HCT116 (cell line): ENCODE measurements at regions not wholly inside any gene's neighbourhood (a gene's known extent, or its start where the extent isn't known, plus 50 kb on each side); places are given as distances from the start of the nearest gene placed in this dataset.

Experiments
- ATAC-seq: fragments of 200-7000 bp; cut with Tn5 transposase; 2 replicates; pipeline ENCODE4 v1.9.1; 2020; ENCODE audit warnings: mild to moderate bottlenecking, moderate library complexity
- BruUV-seq: library from RNA; stranded (reverse); fragments of 400-500 nt; replicated peaks from 2 replicates; lab custom pipeline; 2021; lab: Mats Ljungman, UMichigan
- CTCF ChIA-PET: fragments of 300-600 bp; sonication (Branson Sonifier 250); formaldehyde crosslinking; loops from one replicate; lab custom pipeline; 2021; ENCODE audit warnings: antibody characterized with exemption; lab: Charles Lee
- POLR2A ChIA-PET: fragments of 300-600, 350-600 bp; sonication (Branson Sonifier 250); formaldehyde crosslinking; loops from one replicate; lab custom pipeline; 2021; ENCODE audit warnings: antibody characterized with exemption; lab: Charles Lee
- RAD21 ChIA-PET, 2 experiments: fragments of 300-600 bp; sonication (Branson Sonifier 250); formaldehyde crosslinking; loops; one replicate each; lab custom pipeline; 2023; ENCODE audit warnings: low total read pairs in 2 of 2; ENCODE audit not compliant: uncharacterized antibody in 2 of 2, unreplicated experiment in 2 of 2, low non-redundant PET in 1 of 2; lab: Charles Lee
- DNase-seq: peaks from one replicate; pipeline ENCODE4 v3.0.0-alpha.2; 2010; ENCODE audit warnings: low read depth, low spot score
- H2AFZ ChIP-seq: fragments of 200-600 bp; shearing (Covaris generic), sonication (generic); 2 replicates; pipeline ENCODE4 v1.6.1; 2017; ENCODE audit warnings: low read depth, mixed run types, mixed read lengths, antibody characterized with exemption, low read length; ENCODE audit not compliant: poor library complexity, severe bottlenecking
- H3K27ac ChIP-seq: 2 replicates; pipeline ENCODE4 v1.5.1; 2012; ENCODE audit warnings: low read depth, low read length
- H3K27me3 ChIP-seq: fragments of 200-600 bp; sonication (generic); 2 replicates; pipeline ENCODE4 v1.6.1; 2016; ENCODE audit warnings: mixed run types, low read length, mixed read lengths; ENCODE audit not compliant: insufficient read depth
- H3K36me3 ChIP-seq, 2 experiments: fragments of 200-500 bp in 1 of 2; fragments of 200-600 bp in 1 of 2; sonication (Bioruptor generic) in 1 of 2; sonication (generic) in 1 of 2; 2 replicates each; pipeline versions ENCODE4 v1.5.1 to v1.6.1; 2014 to 2016; ENCODE audit warnings: low read length in 2 of 2, inconsistent platforms in 1 of 2, mixed read lengths in 1 of 2, mixed run types in 1 of 2; ENCODE audit not compliant: insufficient read depth in 2 of 2, control insufficient read depth in 1 of 2
- H3K4me1 ChIP-seq, 2 experiments: fragments of 200-600 bp in 1 of 2; sonication (generic) in 1 of 2; 2 replicates each; pipeline versions ENCODE4 v1.5.1 to v1.6.1; 2012 to 2017; ENCODE audit warnings: low read length in 2 of 2, inconsistent platforms in 1 of 2, mild to moderate bottlenecking in 1 of 2, mixed read lengths in 1 of 2, mixed run types in 1 of 2, moderate library complexity in 1 of 2; ENCODE audit not compliant: insufficient read depth in 2 of 2, control insufficient read depth in 1 of 2
- H3K4me2 ChIP-seq: fragments of 200-600 bp; sonication (generic); 2 replicates; pipeline ENCODE4 v1.6.1; 2017; ENCODE audit warnings: mixed run types, low read length, mixed read lengths
- H3K4me3 ChIP-seq, 2 experiments: fragments of 200-600 bp in 1 of 2; sonication (generic) in 1 of 2; replicated peaks in 1 of 2; 2 replicates each; pipeline ENCODE4 v1.5.1; 2011 to 2016; ENCODE audit warnings: low read length in 2 of 2, control low read depth in 1 of 2, low read depth in 1 of 2, mild to moderate bottlenecking in 1 of 2, mixed read lengths in 1 of 2, mixed run types in 1 of 2
- H3K79me2 ChIP-seq: fragments of 200-600 bp; sonication (generic); 2 replicates; pipeline ENCODE4 v1.6.1; 2017; ENCODE audit warnings: mild to moderate bottlenecking, mixed run types, low read length, moderate library complexity, mixed read lengths; ENCODE audit not compliant: insufficient read depth
- H3K9ac ChIP-seq: fragments of 200-600 bp; sonication (generic); 2 replicates; pipeline ENCODE4 v1.6.1; 2016; ENCODE audit warnings: low read length, mixed read lengths
- H3K9me2 ChIP-seq: fragments of 200-600 bp; sonication (generic), shearing (Covaris generic); 2 replicates; pipeline ENCODE4 v1.6.1; 2017; ENCODE audit warnings: mixed run types, mild to moderate bottlenecking, moderate library complexity; ENCODE audit not compliant: insufficient read depth
- H3K9me3 ChIP-seq, 2 experiments: fragments of 200-500 bp in 1 of 2; fragments of 200-600 bp in 1 of 2; sonication (Bioruptor generic) in 1 of 2; sonication (generic) in 1 of 2; 2 replicates each; pipeline ENCODE4 v1.6.1; 2014 to 2017; ENCODE audit warnings: low read length in 2 of 2, mixed read lengths in 2 of 2, inconsistent platforms in 1 of 2, low read depth in 1 of 2, mild to moderate bottlenecking in 1 of 2, mixed run types in 1 of 2, moderate library complexity in 1 of 2; ENCODE audit not compliant: control insufficient read depth in 1 of 2, insufficient read depth in 1 of 2
- H4K20me1 ChIP-seq: fragments of 200-600 bp; sonication (generic), shearing (Covaris generic); 2 replicates; pipeline ENCODE4 v1.6.1; 2017; ENCODE audit warnings: mixed run types, mild to moderate bottlenecking, moderate library complexity; ENCODE audit not compliant: insufficient read depth
- CEBPB ChIP-seq: IDR thresholded peaks from 2 replicates; pipeline ENCODE4 v1.6.1; 2012; ENCODE audit warnings: low read depth
- CTCF ChIP-seq, 3 experiments: fragments of 200-600 bp in 1 of 3; sonication (generic) in 1 of 3; IDR thresholded peaks in 2 of 3; conservative IDR thresholded peaks in 1 of 3; 2 replicates each; pipeline ENCODE4 v1.5.1; 2012 to 2017; ENCODE audit warnings: low read depth in 2 of 3, low read length in 2 of 3, antibody characterized with exemption in 1 of 3, borderline replicate concordance in 1 of 3, control low read depth in 1 of 3, mild to moderate bottlenecking in 1 of 3, mixed read lengths in 1 of 3, mixed run types in 1 of 3, moderate library complexity in 1 of 3; ENCODE audit not compliant: insufficient read depth in 1 of 3
- JUND ChIP-seq: IDR thresholded peaks from 2 replicates; pipeline ENCODE4 v1.6.1; 2012
- RAD21 ChIP-seq: IDR thresholded peaks from 2 replicates; pipeline ENCODE4 v1.6.1; 2012; ENCODE audit warnings: low read depth, mild to moderate bottlenecking
- SRF ChIP-seq: IDR thresholded peaks from 2 replicates; pipeline ENCODE4 v1.6.1; 2012; ENCODE audit warnings: low read depth
- ZNF274 ChIP-seq: fragments of 200-500 bp; sonication (Bioruptor generic); IDR thresholded peaks from 2 replicates; pipeline ENCODE4 v1.6.1; 2014; ENCODE audit warnings: mild to moderate bottlenecking, low read depth, low read length, inconsistent platforms
- intact Hi-C: fragments of 100-400 bp; cut with micrococcal nuclease; formaldehyde crosslinking; loops from 2 replicates; pipeline ENCODE4 v1.10.0; 2022
- TF ChIP-seq, protein P1 (sequence below): IDR thresholded peaks from 2 replicates; pipeline ENCODE4 v1.6.1; 2011; ENCODE audit warnings: mild to moderate bottlenecking, low read length, moderate library complexity; ENCODE audit not compliant: insufficient replicate concordance; ENCODE audit errors: extremely low read depth

- POLR2A ChIA-PET = no interaction called here
- RAD21 ChIA-PET = no interaction called here
- H3K36me3 ChIP-seq = no peaks in the 10 kb centered on the region
- intact Hi-C loops = no loop called here
- no peak overlapping the region for H3K9ac ChIP-seq
- H3K27me3 ChIP-seq = peaks cover 7% of the 10 kb centered on the region; the same call in 1 of the 2 replicates
- TF ChIP-seq, protein P1, sequence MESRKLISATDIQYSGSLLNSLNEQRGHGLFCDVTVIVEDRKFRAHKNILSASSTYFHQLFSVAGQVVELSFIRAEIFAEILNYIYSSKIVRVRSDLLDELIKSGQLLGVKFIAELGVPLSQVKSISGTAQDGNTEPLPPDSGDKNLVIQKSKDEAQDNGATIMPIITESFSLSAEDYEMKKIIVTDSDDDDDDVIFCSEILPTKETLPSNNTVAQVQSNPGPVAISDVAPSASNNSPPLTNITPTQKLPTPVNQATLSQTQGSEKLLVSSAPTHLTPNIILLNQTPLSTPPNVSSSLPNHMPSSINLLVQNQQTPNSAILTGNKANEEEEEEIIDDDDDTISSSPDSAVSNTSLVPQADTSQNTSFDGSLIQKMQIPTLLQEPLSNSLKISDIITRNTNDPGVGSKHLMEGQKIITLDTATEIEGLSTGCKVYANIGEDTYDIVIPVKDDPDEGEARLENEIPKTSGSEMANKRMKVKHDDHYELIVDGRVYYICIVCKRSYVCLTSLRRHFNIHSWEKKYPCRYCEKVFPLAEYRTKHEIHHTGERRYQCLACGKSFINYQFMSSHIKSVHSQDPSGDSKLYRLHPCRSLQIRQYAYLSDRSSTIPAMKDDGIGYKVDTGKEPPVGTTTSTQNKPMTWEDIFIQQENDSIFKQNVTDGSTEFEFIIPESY = no peak
- TF ChIP-seq ZNF274 = no peak
- TF ChIP-seq JUND = no peak
- no peak for TF ChIP-seq CEBPB
- no peak for TF ChIP-seq SRF
- no peak for TF ChIP-seq CTCF (IDR thresholded peaks at IDR 0.05 in 2 of 3, conservative IDR thresholded peaks at IDR 0.05 in 1 of 3; ENCODE audit: borderline replicate concordance in 1 of 3, insufficient read depth in 1 of 3, low read depth in 2 of 3, low read length in 2 of 3)
- no peak for TF ChIP-seq RAD21
- DNase-seq = no peak
- CTCF ChIA-PET = no interaction called here
- H4K20me1 ChIP-seq = no peaks in the 10 kb centered on the region; the same call in 1 of the 2 replicates
- H2AFZ ChIP-seq = no peak overlapping the region
- H3K4me3 ChIP-seq = no peak overlapping the region
- no peaks in the 10 kb centered on the region for H3K4me1 ChIP-seq
- H3K4me2 ChIP-seq = no peak overlapping the region
- no peaks in the 10 kb centered on the region for H3K9me3 ChIP-seq
- no peak for ATAC-seq
- no peaks in the 10 kb centered on the region for H3K9me2 ChIP-seq
- H3K79me2 ChIP-seq = no peaks in the 10 kb centered on the region
- BruUV-seq = no TSS peak
- no peak overlapping the region for H3K27ac ChIP-seq
Measured at GRCh38 chr14:98770151-98770550, 501.8 kb downstream of the BCL11B start.
